Islet precursor cell (in vitro differentiated cells): ENCODE measurements at regions not wholly inside any gene's neighbourhood (a gene's known extent, or its start where the extent isn't known, plus 50 kb on each side); places are given as distances from the start of the nearest gene placed in this dataset.

ENCODE experiments used
- DNase-seq: peaks from one replicate; pipeline ENCODE4 v3.0.0-alpha.2; 2018

GRCh38 chr9:126154869-126155268, 171.8 kb upstream of the MVB12B start:
- no peak for DNase-seq

GRCh38 chr9:126155756-126156664, 170.6 kb upstream of the MVB12B start:
- DNase-seq = no peak

GRCh38 chr9:126156898-126157297, 169.7 kb upstream of the MVB12B start:
- DNase-seq = no peak

- no peak for DNase-seq
These were observed 169.2 kb upstream of the MVB12B start for GRCh38 chr9:126157423-126157822.

GRCh38 chr9:126157826-126158587, 168.6 kb upstream of the MVB12B start:
- DNase-seq = no peak

- DNase-seq = no peak
These were observed 167.8 kb upstream of the MVB12B start for GRCh38 chr9:126158588-126159429.

- DNase-seq = no peak
These were observed 167.1 kb upstream of the MVB12B start for GRCh38 chr9:126159430-126160060.

- no peak for DNase-seq
These were observed 166.4 kb upstream of the MVB12B start for GRCh38 chr9:126160067-126160853.

- DNase-seq = no peak
These were observed 165.7 kb upstream of the MVB12B start for GRCh38 chr9:126160854-126161329.

GRCh38 chr9:126162611-126163381, 163.8 kb upstream of the MVB12B start:
- DNase-seq = no peak

GRCh38 chr9:126164796-126165525, 161.7 kb upstream of the MVB12B start:
- DNase-seq = no peak

GRCh38 chr9:126165755-126166154, 160.9 kb upstream of the MVB12B start:
- DNase-seq = no peak

GRCh38 chr9:126166291-126166690, 160.3 kb upstream of the MVB12B start:
- no peak for DNase-seq

- no peak for DNase-seq
These were observed 159.8 kb upstream of the MVB12B start for GRCh38 chr9:126166866-126167265.

GRCh38 chr9:126169736-126170135, 156.9 kb upstream of the MVB12B start:
- no peak for DNase-seq

- DNase-seq = no peak
These were observed 156.3 kb upstream of the MVB12B start for GRCh38 chr9:126170286-126170823.

GRCh38 chr9:126171641-126172040, 155.0 kb upstream of the MVB12B start:
- no peak for DNase-seq

- DNase-seq = no peak
These were observed 153.2 kb upstream of the MVB12B start for GRCh38 chr9:126173401-126173800.

GRCh38 chr9:126173929-126174328, 152.7 kb upstream of the MVB12B start:
- DNase-seq = no peak

- no peak for DNase-seq
These were observed 143.4 kb upstream of the MVB12B start for GRCh38 chr9:126183266-126183665.
